ENCODE measurements at regions not wholly inside any gene's neighbourhood (a gene's known extent, or its start where the extent isn't known, plus 50 kb on each side); places are given as distances from the start of the nearest gene placed in this dataset.

DNA sequence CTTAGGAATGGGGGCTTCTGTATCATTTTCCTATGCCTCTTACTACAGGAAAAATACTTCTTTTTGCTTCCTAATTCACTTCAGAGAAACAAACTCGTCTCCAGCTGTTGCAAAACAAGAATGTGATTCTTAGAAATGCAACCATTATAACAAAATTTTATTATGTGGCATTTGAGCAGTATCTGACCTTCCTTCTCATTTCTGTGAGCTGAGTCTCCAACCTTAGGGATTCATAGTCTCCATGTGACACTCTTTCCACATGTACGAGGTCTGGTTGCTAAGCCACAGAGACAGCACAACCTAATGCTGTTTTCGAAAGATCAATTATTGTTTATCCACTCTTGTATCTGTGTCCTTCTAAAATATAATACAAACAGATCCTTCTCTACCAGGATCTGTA lies 75.3 kb upstream of the RGS4 start:
- TF ChIP-seq, protein P1, sequence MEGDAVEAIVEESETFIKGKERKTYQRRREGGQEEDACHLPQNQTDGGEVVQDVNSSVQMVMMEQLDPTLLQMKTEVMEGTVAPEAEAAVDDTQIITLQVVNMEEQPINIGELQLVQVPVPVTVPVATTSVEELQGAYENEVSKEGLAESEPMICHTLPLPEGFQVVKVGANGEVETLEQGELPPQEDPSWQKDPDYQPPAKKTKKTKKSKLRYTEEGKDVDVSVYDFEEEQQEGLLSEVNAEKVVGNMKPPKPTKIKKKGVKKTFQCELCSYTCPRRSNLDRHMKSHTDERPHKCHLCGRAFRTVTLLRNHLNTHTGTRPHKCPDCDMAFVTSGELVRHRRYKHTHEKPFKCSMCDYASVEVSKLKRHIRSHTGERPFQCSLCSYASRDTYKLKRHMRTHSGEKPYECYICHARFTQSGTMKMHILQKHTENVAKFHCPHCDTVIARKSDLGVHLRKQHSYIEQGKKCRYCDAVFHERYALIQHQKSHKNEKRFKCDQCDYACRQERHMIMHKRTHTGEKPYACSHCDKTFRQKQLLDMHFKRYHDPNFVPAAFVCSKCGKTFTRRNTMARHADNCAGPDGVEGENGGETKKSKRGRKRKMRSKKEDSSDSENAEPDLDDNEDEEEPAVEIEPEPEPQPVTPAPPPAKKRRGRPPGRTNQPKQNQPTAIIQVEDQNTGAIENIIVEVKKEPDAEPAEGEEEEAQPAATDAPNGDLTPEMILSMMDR (IDR thresholded peaks at IDR 0.05; ENCODE audit: low read depth, low read length, missing control alignments), result no peak

DNA sequence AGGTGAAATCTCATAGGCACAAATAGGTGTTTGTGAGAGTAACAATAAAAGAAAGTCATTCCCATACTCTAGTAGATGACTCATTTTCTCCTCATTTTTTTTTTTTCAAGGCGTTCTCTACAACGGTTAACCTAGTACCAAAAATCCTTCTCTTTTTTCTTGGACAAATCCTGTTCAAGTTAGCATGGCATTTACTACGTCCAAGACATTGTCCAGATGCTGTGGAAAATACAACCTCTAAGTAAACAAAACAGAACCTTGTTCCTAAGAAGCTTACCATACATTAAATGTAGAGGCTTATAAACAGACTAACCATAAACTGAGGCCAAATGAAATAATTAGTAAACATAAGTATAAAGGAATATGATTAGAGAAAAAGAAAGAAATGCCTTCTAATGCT lies 76.2 kb upstream of the RGS4 start:
- no peak overlapping the region for H3K27ac ChIP-seq
- H3K27me3 ChIP-seq (replicated peaks), result no peaks in the 10 kb centered on the region
- DNase-seq, result no peak
- H3K36me3 ChIP-seq (replicated peaks), result no peaks in the 10 kb centered on the region
- TF ChIP-seq, protein P1 (IDR thresholded peaks at IDR 0.05; ENCODE audit: low read depth, low read length, missing control alignments), result no peak
- in situ Hi-C loops (cut with HindIII; ENCODE audit: low pct_ligation_motif_present, low sequenced_read_pairs), result no loop called here
- no peak overlapping the region for H3K4me3 ChIP-seq (ENCODE audit: low read depth, low read length)

More for the DNA sequence above, 75.3 kb upstream of the RGS4 start:
- no peak overlapping the region for H3K27ac ChIP-seq
- no peaks in the 10 kb centered on the region for H3K36me3 ChIP-seq (replicated peaks)
- DNase-seq, result no peak
- H3K27me3 ChIP-seq (replicated peaks), result no peaks in the 10 kb centered on the region
- in situ Hi-C loops (cut with HindIII; ENCODE audit: low pct_ligation_motif_present, low sequenced_read_pairs), result no loop called here
- no peak overlapping the region for H3K4me3 ChIP-seq (ENCODE audit: low read depth, low read length)

DNA sequence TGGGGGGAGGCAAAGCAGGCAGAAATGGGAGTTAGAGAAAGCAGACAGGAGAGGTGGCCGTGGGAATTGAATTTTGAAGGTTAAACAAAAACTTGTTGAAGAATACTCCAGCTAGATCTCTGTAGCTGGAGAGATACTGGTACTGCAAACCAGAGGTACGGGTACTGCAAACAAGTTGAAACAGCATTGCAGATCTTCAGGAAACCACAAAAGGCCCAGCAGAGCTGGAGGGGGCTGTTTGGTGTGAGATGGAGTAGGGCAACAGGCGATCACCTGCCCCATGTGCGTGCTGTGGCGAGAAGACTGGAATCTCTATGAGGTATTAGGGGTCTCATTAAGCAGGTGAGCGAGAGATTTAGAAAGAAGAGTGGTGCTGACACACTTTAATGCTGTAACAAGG lies 77.7 kb upstream of the RGS4 start:
- no peaks in the 10 kb centered on the region for H3K27me3 ChIP-seq (replicated peaks)
- no peak overlapping the region for H3K27ac ChIP-seq
- in situ Hi-C loops (cut with HindIII; ENCODE audit: low pct_ligation_motif_present, low sequenced_read_pairs), result no loop called here
- H3K4me3 ChIP-seq (ENCODE audit: low read depth, low read length), result no peak overlapping the region
- no peak for DNase-seq
- TF ChIP-seq, protein P1 (IDR thresholded peaks at IDR 0.05; ENCODE audit: low read depth, low read length, missing control alignments), result no peak
- no peaks in the 10 kb centered on the region for H3K36me3 ChIP-seq (replicated peaks)

DNA sequence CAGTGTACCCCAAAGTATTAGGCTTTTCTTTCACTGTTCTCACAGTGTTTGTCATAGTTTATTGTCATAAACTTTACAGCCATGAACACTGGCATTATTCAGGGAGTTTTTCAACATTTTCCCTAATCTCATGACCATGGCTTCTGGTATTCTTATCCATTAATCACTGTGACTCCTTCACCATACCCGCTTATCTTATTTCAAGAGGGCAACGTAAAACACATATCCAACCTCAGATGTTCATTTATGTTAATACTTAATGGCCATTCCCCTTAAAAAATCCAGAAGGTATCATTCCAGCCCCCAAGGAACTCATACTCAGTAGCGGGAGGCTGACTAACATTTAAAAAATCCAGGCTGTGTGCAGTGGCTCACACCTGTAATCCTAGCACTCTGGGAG lies 78.5 kb upstream of the RGS4 start:
- no peaks in the 10 kb centered on the region for H3K36me3 ChIP-seq (replicated peaks)
- DNase-seq, result no peak
- in situ Hi-C loops (cut with HindIII; ENCODE audit: low pct_ligation_motif_present, low sequenced_read_pairs), result no loop called here
- no peak overlapping the region for H3K4me3 ChIP-seq (ENCODE audit: low read depth, low read length)
- H3K27me3 ChIP-seq (replicated peaks), result no peaks in the 10 kb centered on the region
- TF ChIP-seq, protein P1 (IDR thresholded peaks at IDR 0.05; ENCODE audit: low read depth, low read length, missing control alignments), result no peak
- no peak overlapping the region for H3K27ac ChIP-seq

DNA sequence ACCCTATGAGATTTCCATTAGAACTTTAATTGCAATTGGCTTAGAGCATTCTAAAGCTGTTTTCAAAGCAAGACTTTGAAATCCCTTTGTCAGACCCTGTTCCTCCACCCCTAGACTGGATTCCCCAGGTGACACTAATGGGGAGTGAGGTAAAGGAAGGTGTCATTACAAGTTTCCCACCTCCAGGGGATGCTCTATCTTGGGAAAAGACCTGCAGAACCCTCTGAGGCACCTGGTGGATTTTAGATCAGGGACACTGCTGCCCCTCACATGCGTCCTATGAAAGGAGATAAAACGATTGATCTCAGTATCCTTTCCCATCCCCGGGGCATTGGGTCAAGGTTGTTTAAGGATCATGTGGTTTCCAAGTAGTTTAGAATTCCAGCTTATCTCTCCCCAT lies 80.3 kb upstream of the RGS4 start:
- no peaks in the 10 kb centered on the region for H3K36me3 ChIP-seq (replicated peaks)
- H3K4me3 ChIP-seq (ENCODE audit: low read depth, low read length), result no peak overlapping the region
- TF ChIP-seq, protein P1 (IDR thresholded peaks at IDR 0.05; ENCODE audit: low read depth, low read length, missing control alignments), result peak; percentile 20
- no peaks in the 10 kb centered on the region for H3K27me3 ChIP-seq (replicated peaks)
- in situ Hi-C loops (cut with HindIII; ENCODE audit: low pct_ligation_motif_present, low sequenced_read_pairs), result no loop called here
- no peak overlapping the region for H3K27ac ChIP-seq
- DNase-seq, result no peak

DNA sequence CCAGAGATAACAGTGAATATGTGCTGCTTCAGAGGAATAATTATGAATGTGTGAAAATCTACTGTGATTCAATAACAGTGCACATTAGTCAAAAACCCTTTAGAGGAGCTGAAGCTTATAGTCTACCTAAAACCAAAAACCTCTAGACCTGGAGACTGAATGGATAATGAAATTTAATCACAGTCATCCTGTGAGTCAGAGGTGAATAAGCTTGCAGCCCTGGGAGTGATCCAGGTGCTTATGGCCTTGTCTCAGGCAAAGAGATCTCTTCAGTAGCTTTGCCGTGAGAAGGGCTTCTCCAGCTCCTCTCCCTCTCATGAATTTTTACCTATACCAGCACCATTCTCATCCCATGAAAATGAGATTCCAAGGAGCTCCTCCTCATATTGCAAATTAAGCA lies 81.3 kb upstream of the RGS4 start:
- in situ Hi-C loops (cut with HindIII; ENCODE audit: low pct_ligation_motif_present, low sequenced_read_pairs), result no loop called here
- TF ChIP-seq, protein P1 (IDR thresholded peaks at IDR 0.05; ENCODE audit: low read depth, low read length, missing control alignments), result no peak
- no peak for DNase-seq
- H3K36me3 ChIP-seq (replicated peaks), result no peaks in the 10 kb centered on the region
- no peaks in the 10 kb centered on the region for H3K27me3 ChIP-seq (replicated peaks)
- H3K27ac ChIP-seq, result peak overlapping the region; percentile 11
- no peak overlapping the region for H3K4me3 ChIP-seq (ENCODE audit: low read depth, low read length)

All from brain microvascular endothelial cell (primary cell).